ENCODE measurements at regions not wholly inside any gene's neighbourhood (a gene's known extent, or its start where the extent isn't known, plus 50 kb on each side); places are given as distances from the start of the nearest gene placed in this dataset.

DNA sequence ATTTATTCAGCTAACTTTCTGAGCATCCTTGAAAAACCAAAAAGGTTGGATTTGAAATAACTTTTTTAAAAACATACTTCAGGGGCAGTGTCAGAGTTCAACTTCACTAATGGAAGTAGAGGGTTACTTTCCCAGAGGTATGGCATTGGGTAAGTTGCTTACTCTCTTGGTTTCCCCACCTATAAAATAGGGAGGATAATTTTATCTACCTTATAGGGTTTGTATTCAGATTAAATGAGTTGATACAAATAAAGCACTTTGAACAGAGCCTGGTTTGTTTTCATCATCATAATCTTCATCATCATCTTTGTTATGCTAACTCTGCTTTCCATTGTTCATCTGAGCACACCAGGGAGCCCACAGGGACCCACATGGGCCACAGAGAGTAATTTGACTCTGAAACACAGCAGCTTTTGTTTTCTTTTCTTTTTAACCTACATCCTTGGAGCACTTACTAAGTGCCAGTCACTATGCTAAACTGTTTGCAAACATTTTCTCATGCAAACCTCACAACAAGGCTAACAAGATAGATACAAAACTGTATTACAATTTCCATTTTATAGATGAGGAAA lies 179.1 kb upstream of the SLC24A2 start:
- no peaks in the 10 kb centered on the region for H3K27me3 ChIP-seq (ENCODE audit: insufficient read depth, low read length)
- no peak for DNase-seq (ENCODE audit: insufficient read length, low spot score, missing footprints)

DNA sequence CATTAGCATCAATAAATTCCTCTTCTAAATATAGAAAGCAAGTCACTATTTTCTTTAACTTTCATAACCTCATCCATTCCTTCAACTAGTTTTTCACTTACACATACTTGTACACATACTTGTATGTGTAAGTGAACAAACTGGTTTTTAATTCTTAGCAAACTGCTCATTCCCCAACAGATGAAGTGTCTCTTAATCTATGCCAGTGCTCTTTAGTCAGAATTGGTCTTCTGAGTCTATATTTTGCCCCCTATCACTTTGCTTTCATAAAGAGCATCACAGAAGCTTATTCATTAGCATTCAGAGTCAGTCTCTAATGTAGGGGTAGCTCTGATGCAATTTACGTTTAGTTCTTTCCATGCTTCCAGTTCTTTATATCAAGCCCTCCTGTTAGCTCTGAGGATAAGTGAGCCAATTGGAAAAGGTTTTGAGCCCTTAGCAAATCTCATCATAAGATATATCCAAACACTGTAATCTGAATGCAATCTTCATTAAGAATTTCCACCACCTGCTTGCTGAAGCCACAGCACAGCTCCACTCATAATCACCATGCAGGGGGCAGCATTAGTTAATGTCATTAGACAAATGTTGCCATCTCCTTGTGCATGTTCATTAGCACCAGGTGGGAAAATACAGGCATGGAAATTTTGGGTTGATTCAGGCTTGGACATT lies 178.5 kb upstream of the SLC24A2 start:
- no peak for DNase-seq (ENCODE audit: insufficient read length, low spot score, missing footprints)
- Histone ChIP-seq H4K20me1 (ENCODE audit: insufficient read depth, low read length) (no peaks in the 10 kb centered on the region), H3K4me2 (ENCODE audit: insufficient read depth, low read length) (no peak overlapping the region), H3K4me1 (ENCODE audit: insufficient read depth, low read length) (peaks cover 8% of the 10 kb centered on the region), H3K79me2 (ENCODE audit: insufficient read depth, low read length) (no peaks in the 10 kb centered on the region), H3K9me3 (ENCODE audit: low read depth, low read length) (no peaks in the 10 kb centered on the region), H3K27me3 (ENCODE audit: insufficient read depth, low read length) (no peaks in the 10 kb centered on the region), H3K27ac (ENCODE audit: low read depth, low read length) (no peak overlapping the region), H3K36me3 (ENCODE audit: insufficient read depth, low read length) (no peaks in the 10 kb centered on the region), H3K4me3 (ENCODE audit: insufficient read depth, low read length) (no peak overlapping the region), H2AFZ (ENCODE audit: low read length) (no peak overlapping the region)
- TF ChIP-seq, protein P1, sequence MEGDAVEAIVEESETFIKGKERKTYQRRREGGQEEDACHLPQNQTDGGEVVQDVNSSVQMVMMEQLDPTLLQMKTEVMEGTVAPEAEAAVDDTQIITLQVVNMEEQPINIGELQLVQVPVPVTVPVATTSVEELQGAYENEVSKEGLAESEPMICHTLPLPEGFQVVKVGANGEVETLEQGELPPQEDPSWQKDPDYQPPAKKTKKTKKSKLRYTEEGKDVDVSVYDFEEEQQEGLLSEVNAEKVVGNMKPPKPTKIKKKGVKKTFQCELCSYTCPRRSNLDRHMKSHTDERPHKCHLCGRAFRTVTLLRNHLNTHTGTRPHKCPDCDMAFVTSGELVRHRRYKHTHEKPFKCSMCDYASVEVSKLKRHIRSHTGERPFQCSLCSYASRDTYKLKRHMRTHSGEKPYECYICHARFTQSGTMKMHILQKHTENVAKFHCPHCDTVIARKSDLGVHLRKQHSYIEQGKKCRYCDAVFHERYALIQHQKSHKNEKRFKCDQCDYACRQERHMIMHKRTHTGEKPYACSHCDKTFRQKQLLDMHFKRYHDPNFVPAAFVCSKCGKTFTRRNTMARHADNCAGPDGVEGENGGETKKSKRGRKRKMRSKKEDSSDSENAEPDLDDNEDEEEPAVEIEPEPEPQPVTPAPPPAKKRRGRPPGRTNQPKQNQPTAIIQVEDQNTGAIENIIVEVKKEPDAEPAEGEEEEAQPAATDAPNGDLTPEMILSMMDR (IDR thresholded peaks at IDR 0.05; ENCODE audit: extremely low read depth, low read depth, low read length), result no peak

More for the DNA sequence above, 179.1 kb upstream of the SLC24A2 start:
- no peak overlapping the region for H3K27ac ChIP-seq (ENCODE audit: low read depth, low read length)
- peaks cover 8% of the 10 kb centered on the region for H3K4me1 ChIP-seq (ENCODE audit: insufficient read depth, low read length)
- no peaks in the 10 kb centered on the region for H3K9me3 ChIP-seq (ENCODE audit: low read depth, low read length)
- H4K20me1 ChIP-seq (ENCODE audit: insufficient read depth, low read length), result no peaks in the 10 kb centered on the region
- H3K79me2 ChIP-seq (ENCODE audit: insufficient read depth, low read length), result no peaks in the 10 kb centered on the region
- H3K36me3 ChIP-seq (ENCODE audit: insufficient read depth, low read length), result no peaks in the 10 kb centered on the region
- TF ChIP-seq, protein P1 (IDR thresholded peaks at IDR 0.05; ENCODE audit: extremely low read depth, low read depth, low read length), result no peak
- no peak overlapping the region for H3K4me2 ChIP-seq (ENCODE audit: insufficient read depth, low read length)
- H3K4me3 ChIP-seq (ENCODE audit: insufficient read depth, low read length), result no peak overlapping the region
- H2AFZ ChIP-seq (ENCODE audit: low read length), result no peak overlapping the region

DNA sequence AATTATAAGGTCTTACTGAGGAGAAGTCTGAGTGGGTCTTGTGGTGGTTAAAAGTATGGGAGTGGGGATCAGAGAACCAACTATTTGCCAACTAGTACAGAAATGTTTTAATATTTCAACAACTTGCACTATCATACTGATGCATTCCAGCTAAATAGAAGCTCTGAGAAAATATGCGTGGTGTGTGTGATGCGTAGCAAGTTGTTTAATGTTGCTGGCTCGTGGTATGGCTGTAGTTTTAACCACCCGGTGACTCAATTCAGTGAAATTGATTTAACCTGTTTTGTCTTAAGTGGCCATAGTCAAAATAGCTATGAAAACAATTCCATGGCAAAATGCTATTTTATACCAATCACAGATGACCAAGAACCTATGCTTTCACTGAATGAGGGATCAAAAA lies 176.5 kb upstream of the SLC24A2 start:
- Histone ChIP-seq H3K27me3 (ENCODE audit: insufficient read depth, low read length) (no peaks in the 10 kb centered on the region), H3K79me2 (ENCODE audit: insufficient read depth, low read length) (no peaks in the 10 kb centered on the region), H2AFZ (ENCODE audit: low read length) (no peak overlapping the region), H3K27ac (ENCODE audit: low read depth, low read length) (no peak overlapping the region), H3K9me3 (ENCODE audit: low read depth, low read length) (no peaks in the 10 kb centered on the region), H3K4me1 (ENCODE audit: insufficient read depth, low read length) (peaks cover 8% of the 10 kb centered on the region), H3K36me3 (ENCODE audit: insufficient read depth, low read length) (no peaks in the 10 kb centered on the region), H3K4me3 (ENCODE audit: insufficient read depth, low read length) (no peak overlapping the region), H3K4me2 (ENCODE audit: insufficient read depth, low read length) (no peak overlapping the region), H4K20me1 (ENCODE audit: insufficient read depth, low read length) (no peaks in the 10 kb centered on the region)
- DNase-seq (ENCODE audit: insufficient read length, low spot score, missing footprints), result no peak
- TF ChIP-seq, protein P1 (IDR thresholded peaks at IDR 0.05; ENCODE audit: extremely low read depth, low read depth, low read length), result no peak

DNA sequence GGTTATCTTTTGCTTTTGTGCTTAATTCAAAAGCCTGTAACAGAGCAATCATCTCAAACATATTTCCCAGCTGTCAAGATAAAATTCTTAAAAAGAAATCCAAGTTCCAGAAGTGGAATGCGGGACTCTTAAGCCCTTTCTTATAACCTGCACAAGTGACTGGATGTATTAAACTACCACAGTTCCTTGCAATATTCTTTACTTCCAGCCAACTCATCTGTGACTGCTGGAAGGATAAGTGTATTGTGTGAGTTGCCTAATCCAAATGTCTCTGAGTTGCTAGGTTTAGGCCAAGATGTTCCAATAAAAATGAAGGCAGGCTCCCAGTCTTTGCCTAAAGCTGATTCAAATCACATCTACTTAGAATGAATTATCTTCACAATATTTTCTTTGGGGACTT lies 159.2 kb upstream of the SLC24A2 start:
- H2AFZ ChIP-seq (ENCODE audit: low read length), result no peak overlapping the region

More for the DNA sequence above, 159.2 kb upstream of the SLC24A2 start:
- no peaks in the 10 kb centered on the region for H3K36me3 ChIP-seq (ENCODE audit: insufficient read depth, low read length)
- no peaks in the 10 kb centered on the region for H3K79me2 ChIP-seq (ENCODE audit: insufficient read depth, low read length)
- no peak for DNase-seq (ENCODE audit: insufficient read length, low spot score, missing footprints)
- H4K20me1 ChIP-seq (ENCODE audit: insufficient read depth, low read length), result no peaks in the 10 kb centered on the region
- peaks cover 22% of the 10 kb centered on the region for H3K27me3 ChIP-seq (ENCODE audit: insufficient read depth, low read length)
- no peaks in the 10 kb centered on the region for H3K4me1 ChIP-seq (ENCODE audit: insufficient read depth, low read length)
- H3K27ac ChIP-seq (ENCODE audit: low read depth, low read length), result no peak overlapping the region
- H3K4me2 ChIP-seq (ENCODE audit: insufficient read depth, low read length), result no peak overlapping the region
- TF ChIP-seq, protein P1 (IDR thresholded peaks at IDR 0.05; ENCODE audit: extremely low read depth, low read depth, low read length), result no peak
- no peaks in the 10 kb centered on the region for H3K9me3 ChIP-seq (ENCODE audit: low read depth, low read length)
- no peak overlapping the region for H3K4me3 ChIP-seq (ENCODE audit: insufficient read depth, low read length)
